ENCODE measurements at regions not wholly inside any gene's neighbourhood (a gene's known extent, or its start where the extent isn't known, plus 50 kb on each side); places are given as distances from the start of the nearest gene placed in this dataset.

- TF ChIP-seq ZNF165 (CRISPR knock-in tag; IDR thresholded peaks at IDR 0.05; ENCODE audit: borderline replicate concordance) = no peak
- TF ChIP-seq HDAC6 (IDR thresholded peaks at IDR 0.05; ENCODE audit: low read depth, low read length) = no peak
- no peak for TF ChIP-seq HNRNPLL (IDR thresholded peaks at IDR 0.05; ENCODE audit: low read depth, low read length, poor library complexity, severe bottlenecking)
Observed at GRCh38 chr3:79926522-79926921, 158.7 kb upstream of the ROBO1 start (continued).

GRCh38 chr3:79922633-79923032, 154.8 kb upstream of the ROBO1 start:
- Histone ChIP-seq H3K9ac (ENCODE audit: insufficient read depth in 1 of 2, low read depth in 2 of 2, low read length in 2 of 2) (no peak overlapping the region), H3K9me1 (ENCODE audit: control insufficient read depth, insufficient read depth, low read length) (no peaks in the 10 kb centered on the region), H3K4me2 (ENCODE audit: insufficient read depth, low read length) (no peak overlapping the region), H3K79me2 (ENCODE audit: control insufficient read depth, insufficient read depth, low read length) (no peaks in the 10 kb centered on the region), H3K4me3 (no peak overlapping the region), H3K27me3 (ENCODE audit: control insufficient read depth in 2 of 2, insufficient read depth in 2 of 2, low read length in 2 of 2) (no peaks in the 10 kb centered on the region), H2AFZ (ENCODE audit: low read depth, low read length) (no peak overlapping the region), H3K9me3 (replicated peaks; ENCODE audit: control insufficient read depth, insufficient read depth, low read depth, low read length) (no peaks in the 10 kb centered on the region), H3K4me1 (replicated peaks in 1 of 2; ENCODE audit: control insufficient read depth in 2 of 2, insufficient read depth in 2 of 2, low read length in 2 of 2) (no peaks in the 10 kb centered on the region), H4K20me1 (replicated peaks; ENCODE audit: control insufficient read depth, insufficient read depth, low read length) (no peaks in the 10 kb centered on the region), H3K27ac (ENCODE audit: extremely low read depth, low read depth, low read length) (no peak overlapping the region), H3K36me3 (ENCODE audit: control insufficient read depth, insufficient read depth, low read length) (no peaks in the 10 kb centered on the region)
- no TSS peak for BruUV-seq (replicated peaks)
- no peak for ATAC-seq
- in situ Hi-C loops (cut with MboI) (no loop called here), intact Hi-C loops (cut with micrococcal nuclease) (no loop called here)
- TF ChIP-seq NFIC (IDR thresholded peaks at IDR 0.05) = no peak
- no peak for TF ChIP-seq XRCC5 (IDR thresholded peaks at IDR 0.05; ENCODE audit: low read depth, low read length)
- TF ChIP-seq SLC30A9 (CRISPR knock-in tag; IDR thresholded peaks at IDR 0.05) = no peak
- no peak for TF ChIP-seq GTF2A2 (tag; IDR thresholded peaks at IDR 0.05)
- TF ChIP-seq, protein P1, sequence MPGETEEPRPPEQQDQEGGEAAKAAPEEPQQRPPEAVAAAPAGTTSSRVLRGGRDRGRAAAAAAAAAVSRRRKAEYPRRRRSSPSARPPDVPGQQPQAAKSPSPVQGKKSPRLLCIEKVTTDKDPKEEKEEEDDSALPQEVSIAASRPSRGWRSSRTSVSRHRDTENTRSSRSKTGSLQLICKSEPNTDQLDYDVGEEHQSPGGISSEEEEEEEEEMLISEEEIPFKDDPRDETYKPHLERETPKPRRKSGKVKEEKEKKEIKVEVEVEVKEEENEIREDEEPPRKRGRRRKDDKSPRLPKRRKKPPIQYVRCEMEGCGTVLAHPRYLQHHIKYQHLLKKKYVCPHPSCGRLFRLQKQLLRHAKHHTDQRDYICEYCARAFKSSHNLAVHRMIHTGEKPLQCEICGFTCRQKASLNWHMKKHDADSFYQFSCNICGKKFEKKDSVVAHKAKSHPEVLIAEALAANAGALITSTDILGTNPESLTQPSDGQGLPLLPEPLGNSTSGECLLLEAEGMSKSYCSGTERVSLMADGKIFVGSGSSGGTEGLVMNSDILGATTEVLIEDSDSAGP (CRISPR knock-in tag; IDR thresholded peaks at IDR 0.05) = no peak
- no peak for TF ChIP-seq BRD9 (IDR thresholded peaks at IDR 0.05; ENCODE audit: low read depth, partially characterized antibody)
- ChIA-PET CTCF (ENCODE audit: low intra/inter-chr PET ratio) (no interaction called here), POLR2A (no interaction called here)
- DNase-seq (ENCODE audit: extremely low read depth in 1 of 4, low spot score in 3 of 4) = no peak
- FAIRE-seq = no peak

All from K562 (cell line).